HG03095 (cell line): ENCODE measurements at regions not wholly inside any gene's neighbourhood (a gene's known extent, or its start where the extent isn't known, plus 50 kb on each side); places are given as distances from the start of the nearest gene placed in this dataset.

Experiments
- ATAC-seq: cut with Tn5 transposase; IDR thresholded peaks from one replicate; pipeline ENCODE4 v1.9.1; 2021; ENCODE audit warnings: moderate library complexity; ENCODE audit not compliant: unreplicated experiment

GRCh38 chr2:16840496-16841172 is 175.0 kb upstream of the CYRIA start:
- no peak for ATAC-seq

- ATAC-seq, result no peak
Measured at GRCh38 chr2:16832910-16833309, 167.3 kb upstream of the CYRIA start.

GRCh38 chr2:16828828-16829160 is 163.2 kb upstream of the CYRIA start:
- ATAC-seq, result no peak

- ATAC-seq, result no peak
Measured at GRCh38 chr2:16828044-16828827, 162.6 kb upstream of the CYRIA start.

GRCh38 chr2:16824472-16824871 is 158.8 kb upstream of the CYRIA start:
- ATAC-seq, result no peak

GRCh38 chr2:16821692-16822091 is 156.1 kb upstream of the CYRIA start:
- ATAC-seq, result no peak

DNA sequence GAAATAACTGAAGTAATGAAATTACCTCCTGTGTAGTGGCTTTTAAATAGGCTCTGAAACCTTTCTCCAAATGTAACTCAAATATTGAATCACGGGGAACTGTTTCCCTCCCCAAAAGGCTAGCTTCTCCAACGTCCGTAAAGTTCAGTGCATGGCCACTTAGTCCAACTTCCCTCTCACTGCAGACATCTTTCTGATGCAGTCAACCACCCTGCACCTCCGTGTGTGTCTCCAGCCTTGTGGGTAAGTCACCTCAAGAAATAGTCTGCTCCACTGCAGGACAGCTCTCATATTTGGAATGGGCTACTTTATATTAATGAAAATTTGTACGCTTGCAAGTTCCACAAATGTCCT is 152.5 kb upstream of the CYRIA start:
- ATAC-seq, result no peak

DNA sequence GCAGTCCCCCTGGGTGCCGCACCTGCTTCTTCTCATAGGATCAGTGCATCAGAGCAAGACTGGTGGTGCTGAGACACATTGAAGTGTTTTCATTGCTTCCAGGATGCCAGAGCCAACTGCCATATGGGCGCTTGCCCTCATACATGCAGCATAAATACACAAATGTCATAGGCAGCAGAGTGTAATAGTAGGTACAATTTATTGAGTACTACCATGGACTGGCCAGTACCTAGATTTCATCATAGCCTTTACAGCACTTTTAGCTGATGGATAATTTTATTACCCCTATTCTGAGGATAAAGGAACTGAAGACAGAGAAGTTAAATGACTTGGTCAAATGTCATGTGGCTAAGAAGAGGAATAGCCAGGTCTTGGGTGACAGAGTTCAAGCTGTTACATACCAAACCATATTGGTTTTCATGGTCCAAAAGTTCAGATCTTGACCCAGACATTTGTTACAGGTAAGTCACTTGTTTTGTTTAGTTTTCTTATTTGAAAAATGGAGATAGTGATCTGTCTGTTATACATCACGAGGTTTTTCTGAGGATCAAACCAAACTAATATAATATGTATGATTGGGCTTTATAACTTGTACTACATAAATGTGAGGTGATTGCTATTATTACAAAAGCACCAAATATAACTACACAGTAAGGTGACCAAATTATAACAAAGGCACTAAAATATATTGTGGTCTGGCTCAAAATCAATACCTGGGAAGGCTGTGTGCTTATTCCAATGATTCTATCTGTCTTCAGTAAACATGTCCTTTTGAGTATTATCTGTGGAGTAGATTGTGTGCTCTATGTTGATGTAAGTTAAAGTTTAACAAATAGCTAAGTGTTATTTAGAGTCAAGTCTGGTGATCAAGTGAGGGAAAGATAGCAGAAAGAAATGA is 151.9 kb upstream of the CYRIA start:
- no peak for ATAC-seq

DNA sequence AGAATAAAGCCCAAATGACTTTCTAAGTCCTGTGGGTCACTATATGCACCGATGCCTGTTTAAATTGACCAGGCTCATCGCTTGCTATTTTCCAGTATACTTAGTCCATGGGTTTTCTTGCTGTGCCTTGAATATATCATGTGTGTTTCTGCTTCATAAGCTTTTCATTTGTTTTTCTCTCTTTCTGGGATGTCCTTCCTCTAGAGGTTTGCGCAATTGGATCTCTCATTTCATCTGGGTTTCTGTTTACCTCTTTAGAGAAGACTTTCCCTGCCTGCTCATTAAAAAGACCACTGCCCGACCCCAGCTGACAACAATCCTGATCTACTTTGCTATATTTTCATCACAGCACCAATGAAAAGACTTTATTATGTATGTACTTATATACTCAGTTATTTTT is 150.9 kb upstream of the CYRIA start:
- ATAC-seq, result no peak

- no peak for ATAC-seq
Measured at GRCh38 chr2:16816016-16816415, 150.4 kb upstream of the CYRIA start.

DNA sequence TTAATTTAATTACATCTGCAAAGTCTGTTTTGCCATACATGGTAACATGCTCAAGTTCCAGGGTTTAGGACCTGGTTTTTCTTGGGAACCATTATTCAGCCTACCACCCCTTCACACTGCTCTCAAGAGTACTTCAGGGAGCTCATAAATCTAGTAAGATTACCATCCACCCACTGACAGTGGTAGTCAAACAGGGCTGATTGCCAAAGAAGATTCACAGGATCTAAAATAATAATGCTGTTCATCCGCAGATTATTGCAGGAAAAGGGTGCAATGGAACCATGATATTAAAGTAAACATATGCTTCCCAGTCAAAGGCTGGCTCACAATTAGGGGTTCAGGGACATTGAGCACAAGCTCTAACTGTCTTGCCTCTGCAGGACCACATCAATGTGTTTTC is 148.0 kb upstream of the CYRIA start:
- ATAC-seq, result no peak

GRCh38 chr2:16798472-16798871 is 132.8 kb upstream of the CYRIA start:
- no peak for ATAC-seq

- ATAC-seq, result no peak
Measured at GRCh38 chr2:16791496-16791895, 125.9 kb upstream of the CYRIA start.

DNA sequence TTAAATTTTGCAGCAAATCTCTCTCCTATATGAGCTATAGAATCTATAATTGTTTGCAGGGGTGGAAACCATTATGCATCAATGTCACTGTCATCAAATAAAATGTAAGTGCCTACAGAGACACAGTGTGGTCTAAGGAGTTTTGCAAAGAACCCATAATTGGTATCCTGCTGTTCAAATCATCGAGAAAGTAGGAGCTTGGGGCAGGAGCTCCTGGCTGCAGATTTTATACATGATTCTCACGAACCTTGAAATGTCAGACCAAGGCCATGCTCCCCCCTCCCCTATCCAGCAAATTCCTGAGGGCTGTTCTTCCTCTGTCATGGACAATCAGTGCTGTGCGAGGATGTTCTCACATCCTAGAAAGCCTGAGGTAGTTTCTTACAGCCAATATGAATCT is 119.5 kb upstream of the CYRIA start:
- ATAC-seq, result no peak

DNA sequence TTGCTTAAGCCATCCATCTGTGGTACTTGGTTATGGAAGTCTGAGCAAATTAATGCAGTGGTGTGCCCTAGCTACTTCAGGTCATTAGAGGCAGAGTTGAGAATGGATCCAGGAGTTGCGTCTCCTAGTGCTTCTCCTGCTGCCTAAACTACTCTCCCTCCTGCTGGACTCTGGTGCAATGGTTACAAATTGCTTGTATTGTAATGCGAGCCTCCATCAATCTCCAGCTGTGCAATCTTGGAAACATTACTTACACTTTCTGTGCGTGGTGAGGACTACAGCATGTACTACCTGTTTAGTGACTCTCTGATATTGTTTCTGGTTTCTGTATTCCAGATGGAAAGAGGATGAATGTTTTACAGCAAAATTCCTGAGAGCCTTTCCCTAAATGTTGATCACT is 119.0 kb upstream of the CYRIA start:
- no peak for ATAC-seq

- ATAC-seq, result no peak
Measured at GRCh38 chr2:16777123-16777870, 111.7 kb upstream of the CYRIA start.

GRCh38 chr2:16775899-16776231 is 110.2 kb upstream of the CYRIA start:
- ATAC-seq, result no peak

GRCh38 chr2:16774980-16775898 is 109.6 kb upstream of the CYRIA start:
- ATAC-seq, result no peak

GRCh38 chr2:16774091-16774490 is 108.5 kb upstream of the CYRIA start:
- ATAC-seq, result no peak

DNA sequence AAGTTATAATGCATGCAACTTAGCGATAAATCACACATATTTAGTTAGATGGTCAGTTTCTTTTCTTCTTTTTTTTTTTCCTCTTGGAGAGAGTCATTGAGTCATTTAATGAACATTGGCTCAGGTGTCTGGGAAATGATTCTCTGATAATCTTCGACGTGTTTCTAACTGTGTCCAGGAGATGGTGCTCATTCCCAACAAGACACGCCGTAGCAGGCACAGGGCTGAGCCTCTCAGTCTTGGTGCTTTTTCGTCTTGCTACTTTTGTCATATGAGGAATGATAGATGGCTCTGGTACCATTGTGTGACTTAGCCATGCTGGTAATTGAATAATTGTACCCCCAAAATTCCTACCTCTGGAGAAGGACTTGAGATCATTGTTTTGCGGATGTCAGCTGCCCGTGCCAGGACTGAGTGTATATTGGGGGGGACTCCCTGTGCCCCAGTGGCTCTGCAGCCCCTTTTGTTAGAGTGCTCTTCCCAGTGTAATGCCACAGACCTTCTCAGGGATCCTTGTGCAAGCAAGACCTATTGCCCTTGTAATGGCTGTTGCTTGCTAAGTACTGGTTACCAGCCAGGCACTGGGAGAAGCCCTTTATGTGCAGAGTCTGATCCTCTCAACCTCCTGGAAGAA is 107.6 kb upstream of the CYRIA start:
- ATAC-seq, result peak; percentile 77
